ENCODE measurements at regions not wholly inside any gene's neighbourhood (a gene's known extent, or its start where the extent isn't known, plus 50 kb on each side); places are given as distances from the start of the nearest gene placed in this dataset.
"Not testable (repeated sequence)": the region's sequence is repeated elsewhere in the genome, so short reads cannot be mapped to it uniquely, and the experiment has no call there.

DNA sequence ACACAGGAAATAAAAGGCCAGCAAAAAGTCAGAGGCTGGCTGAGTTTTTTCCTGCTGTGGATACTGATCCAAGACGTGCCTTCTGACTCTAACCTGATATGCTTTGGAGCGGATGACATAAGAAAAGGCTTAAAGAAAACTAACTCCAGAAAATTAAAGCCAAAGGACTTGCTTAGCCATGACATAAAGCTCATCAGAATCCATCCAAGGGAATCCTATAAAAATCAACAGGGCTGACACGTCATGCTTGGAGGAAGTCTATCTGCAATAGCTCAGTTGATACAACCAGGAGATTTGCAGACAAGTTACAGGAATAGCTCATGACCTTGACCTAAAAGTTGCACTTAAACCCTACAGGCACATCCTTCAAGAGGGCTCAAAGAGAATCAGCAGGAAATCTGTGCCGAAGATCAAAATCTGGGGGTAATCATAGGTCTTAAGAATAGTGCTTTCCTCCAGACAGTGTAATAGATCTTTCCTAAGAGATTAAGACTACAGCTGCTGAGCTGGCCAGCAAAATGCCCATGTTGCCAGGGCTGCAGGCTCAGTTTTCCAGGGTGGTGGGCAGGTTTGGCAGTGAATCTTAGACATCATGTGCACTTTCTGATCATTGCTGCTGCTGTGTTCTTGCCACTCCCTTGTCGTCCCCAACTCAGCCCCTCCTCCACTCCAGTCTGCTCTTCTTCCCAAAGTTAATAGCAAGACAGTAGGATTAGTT is 111.5 kb upstream of the SVIL start:
- no peak for DNase-seq

DNA sequence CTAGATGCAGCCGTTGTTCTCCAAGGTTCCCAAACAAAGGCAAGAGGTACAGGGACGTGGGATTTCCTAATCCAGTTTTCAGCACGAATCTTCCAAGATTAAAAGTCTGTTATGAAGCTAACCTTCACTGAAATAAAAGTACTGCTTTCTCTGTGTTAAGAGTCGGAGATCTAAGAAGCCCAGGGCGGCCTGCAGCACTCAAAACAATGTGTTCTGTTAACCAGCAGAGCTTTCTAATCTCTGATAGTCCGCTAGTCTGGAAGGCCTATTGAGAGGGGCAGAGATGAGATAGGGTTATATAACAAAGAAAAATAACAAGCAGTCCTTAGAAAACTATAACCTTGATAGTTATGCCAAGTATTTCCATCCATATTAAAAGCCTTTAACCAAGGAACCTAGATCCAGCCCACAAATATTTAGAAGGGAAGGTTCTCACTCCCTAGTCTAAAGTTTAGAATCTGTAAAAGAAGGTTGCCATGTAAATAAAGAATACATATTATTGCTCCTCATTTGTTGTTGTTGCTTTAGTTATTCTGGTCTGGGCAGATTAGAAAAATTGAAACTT is 106.3 kb upstream of the SVIL start:
- DNase-seq: no peak

DNA sequence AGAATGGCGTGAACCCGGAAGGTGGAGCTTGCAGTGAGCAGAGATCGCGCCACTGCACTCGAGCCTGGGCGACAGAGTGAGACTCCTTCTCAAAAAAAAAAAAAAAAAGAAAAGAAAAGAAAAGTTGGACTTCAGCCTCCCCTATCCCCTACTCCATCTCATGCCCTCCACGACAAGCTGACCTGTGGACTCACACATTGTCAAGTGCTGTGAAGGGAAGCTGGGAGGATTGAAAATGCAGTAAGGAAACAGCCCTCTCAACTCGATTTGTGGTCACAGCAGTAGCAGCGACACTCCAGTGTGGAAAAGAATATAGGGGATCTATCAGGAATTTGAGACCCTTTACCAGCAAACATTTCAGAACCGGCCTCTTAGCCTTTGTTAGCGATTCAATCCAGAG is 103.6 kb upstream of the SVIL start:
- no peak for DNase-seq

DNA sequence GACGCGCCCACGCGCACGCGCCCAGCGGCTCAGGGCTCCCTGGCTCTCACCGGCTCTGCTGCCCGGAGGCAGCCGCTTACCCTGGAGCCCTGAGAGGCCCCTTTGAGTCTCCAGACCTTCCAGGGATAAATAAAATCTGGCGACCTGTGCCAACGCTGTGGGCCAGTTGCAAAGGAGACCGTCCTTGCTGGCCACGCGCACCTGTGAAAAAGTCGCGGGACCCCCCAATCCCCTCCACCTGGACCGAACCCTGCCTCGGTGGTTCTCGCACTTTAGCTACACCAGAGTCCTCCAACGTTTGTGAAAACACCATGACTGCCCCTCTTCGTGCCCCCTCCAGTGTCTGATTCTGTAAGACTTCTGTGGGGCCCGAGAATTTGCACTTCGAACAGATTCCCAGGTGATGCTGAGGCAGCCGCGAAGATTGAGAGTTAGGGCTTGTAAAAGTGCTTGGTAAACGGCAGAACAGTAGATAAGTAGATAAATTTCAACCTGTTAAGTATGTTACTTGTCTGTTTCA is 102.4 kb upstream of the SVIL start:
- no peak for DNase-seq

DNA sequence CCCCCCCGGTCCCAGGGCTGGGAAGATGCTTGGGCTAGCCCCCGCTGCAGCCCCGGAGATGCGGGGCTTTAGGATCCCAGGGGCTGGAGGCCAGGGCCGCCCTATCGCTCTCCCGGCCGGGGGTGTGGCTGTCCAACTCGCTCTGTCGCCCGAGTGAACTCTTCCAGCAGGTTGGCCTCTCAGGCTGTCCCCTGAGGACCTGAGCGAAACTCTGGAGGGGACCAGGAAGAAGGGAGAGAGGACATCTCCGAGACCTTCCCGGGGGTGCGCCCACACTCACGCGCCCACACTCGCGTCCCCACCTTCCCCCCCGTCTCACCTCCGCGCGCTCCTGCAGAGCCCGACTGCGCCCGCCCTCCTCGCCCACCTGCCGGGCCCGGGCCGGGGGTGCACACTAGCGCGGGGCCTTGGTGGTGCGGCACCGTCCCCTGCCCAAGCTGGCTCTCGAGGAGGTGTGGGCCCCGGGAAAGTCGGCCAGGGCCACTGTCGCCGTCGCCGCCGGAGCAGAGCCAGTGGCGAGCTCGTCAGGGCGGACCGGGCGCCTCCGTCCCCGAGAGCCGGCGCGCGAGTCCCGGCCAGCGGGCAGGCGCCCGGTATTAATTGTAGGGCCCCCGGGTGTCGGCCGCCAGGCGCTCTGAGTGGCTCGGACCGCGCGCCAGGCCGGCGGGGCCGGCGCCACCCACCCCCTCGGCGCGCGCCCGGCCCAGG is 101.7 kb upstream of the SVIL start:
- DNase-seq: no peak

DNA sequence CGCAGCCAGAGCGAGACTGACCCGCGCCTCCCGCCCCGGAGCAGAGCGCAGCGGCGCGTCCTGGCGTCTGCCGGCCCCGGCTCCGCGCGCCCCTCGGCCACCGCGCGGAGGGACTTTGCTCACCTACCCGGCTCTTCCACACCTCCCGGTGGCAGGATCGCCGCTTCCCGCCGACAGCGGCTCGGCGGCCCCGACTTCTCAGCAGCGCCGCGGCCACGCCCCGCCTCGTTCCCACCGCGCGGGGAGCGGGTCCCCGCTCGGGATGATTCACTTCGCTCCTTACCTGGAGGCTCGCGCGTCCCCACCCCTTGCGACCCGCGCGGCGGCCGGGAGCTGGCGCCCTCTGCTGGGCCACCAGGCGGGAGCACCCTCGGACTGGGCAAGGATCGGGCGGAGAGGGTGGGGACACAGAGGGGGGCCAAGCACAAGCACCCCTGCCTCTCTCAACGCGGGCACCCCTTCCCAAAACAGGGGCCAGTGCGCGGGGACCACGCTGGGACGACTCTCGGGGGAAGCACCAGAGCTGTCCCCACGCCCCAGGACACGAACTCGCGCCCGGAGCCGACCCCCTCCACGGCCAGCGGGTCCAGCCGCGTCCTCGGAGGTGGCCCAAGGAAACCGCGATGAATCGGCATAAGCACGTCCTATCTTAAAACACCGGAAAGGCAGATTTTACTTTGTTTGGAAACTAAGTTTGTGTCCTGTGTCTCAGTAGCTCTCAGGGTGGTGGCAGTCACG is 101.0 kb upstream of the SVIL start:
- DNase-seq: peak; percentile 39

DNA sequence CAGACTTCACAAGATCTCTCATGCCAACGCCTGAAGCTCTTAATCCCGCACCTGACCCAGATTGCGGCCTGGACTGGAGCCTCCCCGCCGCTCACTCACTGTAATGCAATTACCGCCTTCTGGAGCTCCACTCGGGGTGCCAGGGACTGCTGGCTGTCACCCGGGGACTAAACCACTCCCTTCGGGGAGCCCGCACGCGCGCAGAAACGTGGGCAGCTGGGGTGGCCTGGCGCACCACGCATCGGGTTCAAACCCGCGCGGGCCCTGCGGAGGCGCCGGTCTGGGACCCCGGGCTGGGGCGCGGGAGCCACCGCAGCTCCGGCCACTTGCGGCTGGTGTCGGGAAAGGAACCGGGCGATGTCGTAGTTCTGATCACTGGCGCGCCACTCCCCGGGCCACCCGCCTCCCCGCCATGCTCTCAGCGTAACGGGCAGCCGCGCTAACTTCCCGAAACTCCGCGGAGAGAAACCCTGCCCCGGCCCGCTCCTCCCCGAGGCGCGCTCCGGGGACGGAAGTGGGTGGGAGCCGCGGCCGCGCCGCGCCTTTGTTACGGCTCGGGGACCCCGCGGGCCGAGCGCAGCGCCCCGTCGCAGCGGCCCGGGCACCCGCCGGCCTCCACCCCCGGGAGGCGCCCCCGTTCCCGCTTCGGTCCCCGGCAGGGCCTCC is 100.3 kb upstream of the SVIL start:
- no peak for DNase-seq

DNA sequence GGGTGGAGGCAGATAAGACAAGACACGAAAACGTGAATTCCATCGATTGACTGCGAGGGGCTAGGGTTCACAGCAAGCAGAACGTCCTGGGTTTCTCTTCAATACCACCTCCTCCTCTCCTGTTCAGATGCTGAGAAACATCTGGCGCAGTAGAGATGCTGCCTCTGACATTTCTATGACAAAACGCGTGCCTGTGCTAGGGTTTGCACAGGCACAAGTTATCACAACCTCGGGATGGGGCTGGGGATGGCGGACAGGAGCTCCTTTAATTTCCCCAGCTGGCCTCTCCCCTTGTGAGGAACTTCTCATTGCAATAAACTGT is 99.8 kb upstream of the SVIL start:
- no peak for DNase-seq

DNA sequence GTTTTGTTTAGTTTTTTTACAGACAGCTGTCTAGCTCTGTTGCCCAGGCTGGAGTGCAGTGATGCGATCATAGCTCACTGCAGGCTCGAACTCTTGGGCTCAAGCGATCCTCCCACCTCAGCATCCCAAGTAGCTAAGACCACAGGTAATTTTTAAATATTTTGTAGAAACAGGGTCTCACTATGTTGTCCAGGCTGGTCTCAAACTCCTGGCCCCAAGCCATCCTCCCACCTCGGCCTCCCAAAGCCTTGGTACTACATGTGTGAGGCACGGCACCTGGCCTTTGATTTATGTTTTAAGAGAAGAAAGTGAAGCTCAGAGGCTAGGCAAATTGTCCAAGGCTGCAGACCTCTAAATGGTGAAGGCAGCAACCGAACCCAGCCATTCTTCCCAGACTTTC is 98.6 kb upstream of the SVIL start:
- DNase-seq: no peak

DNA sequence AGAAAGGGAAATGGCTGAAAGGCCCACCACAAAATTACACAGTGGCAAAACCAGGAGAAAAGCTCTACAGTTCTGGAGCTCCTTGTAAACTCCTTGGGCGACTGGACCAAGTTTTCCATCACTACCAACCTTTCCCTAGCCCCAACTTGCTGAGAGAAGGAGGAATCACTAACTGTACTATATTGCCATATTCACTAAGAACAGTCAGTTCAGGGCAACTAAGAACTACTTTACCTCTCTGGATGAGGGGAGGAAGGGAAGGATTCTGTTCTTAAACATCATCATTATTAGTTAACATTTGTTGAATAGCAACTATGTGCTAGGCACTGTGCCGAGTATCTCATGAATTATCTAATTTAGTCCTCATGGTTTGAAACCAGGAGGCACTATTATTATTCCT is 98.1 kb upstream of the SVIL start:
- no peak for DNase-seq

DNA sequence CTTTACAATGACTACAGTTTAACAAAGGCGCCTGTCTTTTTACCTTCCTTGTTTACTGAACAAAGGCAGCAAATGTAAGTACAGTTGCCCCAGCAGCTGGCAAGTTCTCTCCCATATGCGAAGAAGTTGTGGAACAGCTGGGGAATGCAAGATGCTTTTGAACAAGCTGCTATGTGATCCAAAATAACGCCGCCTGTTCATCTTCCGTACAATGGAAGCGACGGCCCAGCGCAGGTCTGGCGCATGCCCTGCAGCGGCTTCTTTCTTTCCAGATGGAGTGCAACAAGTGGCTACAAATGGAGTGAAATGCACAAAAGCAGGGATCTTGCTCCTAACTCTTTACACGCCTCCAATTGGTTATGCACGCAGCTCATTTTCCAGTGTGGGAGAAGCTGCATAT is 97.0 kb upstream of the SVIL start:
- peak; percentile 90 for DNase-seq

DNA sequence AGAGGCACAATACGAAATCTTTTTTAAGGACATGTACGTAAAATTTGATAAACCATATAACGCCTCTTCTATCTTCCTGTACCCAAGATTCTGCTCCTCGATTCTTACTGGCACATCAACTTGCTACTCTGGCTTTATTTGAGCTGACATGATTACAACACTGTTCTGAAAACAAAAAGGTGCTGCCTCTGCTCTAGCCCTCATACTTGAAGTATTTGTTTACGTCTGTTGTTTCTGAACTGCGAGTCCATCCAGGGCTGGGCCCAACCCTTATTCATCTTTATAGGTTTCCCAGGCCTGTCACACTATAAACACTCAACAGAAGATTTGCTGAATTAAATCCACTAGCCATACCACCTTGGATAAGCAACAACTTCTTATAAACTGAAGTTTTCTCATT is 96.2 kb upstream of the SVIL start:
- no peak for DNase-seq

DNA sequence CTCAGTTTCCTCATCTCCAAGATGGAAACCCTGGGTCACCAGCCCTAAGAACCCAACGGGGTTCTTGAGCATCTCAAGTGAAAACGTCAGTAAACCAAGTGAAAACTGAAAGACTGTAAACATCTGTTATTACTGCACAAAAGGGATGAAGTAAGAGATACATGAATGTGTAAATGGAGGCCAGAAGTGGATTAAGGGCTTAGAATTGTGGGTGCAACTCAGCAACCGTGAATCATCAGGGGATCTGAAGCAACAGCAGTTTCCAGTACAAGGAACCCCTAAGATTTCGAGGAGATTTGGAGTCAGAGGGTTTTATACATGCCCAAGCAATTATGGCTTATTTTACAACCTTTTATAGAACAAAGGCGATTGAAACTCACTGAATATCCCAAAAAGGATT is 95.7 kb upstream of the SVIL start:
- DNase-seq: no peak

DNA sequence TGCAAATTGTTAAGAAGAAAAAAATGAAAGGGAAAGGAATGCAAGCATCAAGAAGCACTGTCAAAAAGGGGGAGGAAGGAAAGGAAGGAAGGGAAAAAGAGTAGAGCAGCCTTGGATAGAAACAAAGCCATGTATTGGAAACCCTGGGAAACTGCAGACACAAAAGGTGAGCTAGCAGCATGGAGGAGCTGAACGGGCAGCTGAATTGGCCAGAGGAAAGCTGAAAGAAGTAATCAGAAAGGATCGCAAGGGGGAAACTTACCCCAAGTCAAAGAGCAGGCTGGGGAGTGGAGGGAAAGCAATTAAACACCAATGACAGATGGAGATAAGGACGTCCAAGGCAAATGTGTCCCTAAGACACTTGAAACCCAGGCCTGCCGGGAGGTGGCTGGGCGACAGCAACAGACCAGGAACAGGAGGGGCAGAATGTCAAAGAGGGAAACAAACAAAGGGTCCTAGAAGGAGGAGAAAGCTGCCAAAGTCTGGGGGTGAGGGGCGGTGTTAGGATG is 93.8 kb upstream of the SVIL start:
- no peak for DNase-seq

DNA sequence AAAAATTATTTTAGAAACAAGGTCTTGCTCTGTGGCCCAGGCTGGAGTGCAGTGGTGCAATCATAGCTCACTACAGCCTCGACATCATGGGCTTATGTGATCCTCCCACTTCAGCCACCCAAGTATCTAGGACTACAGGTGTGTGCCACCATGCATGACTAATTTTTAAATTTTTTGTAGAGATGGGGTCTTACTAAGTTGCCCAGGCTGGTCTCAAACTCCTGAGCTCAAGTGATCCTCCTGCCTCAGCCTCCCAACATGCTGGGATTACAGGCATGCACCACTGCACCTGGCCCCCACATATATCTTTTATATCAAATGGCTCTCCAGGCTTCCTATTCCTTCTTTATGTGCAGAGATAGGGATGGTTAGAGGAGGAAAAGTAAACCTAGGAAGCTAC is 91.2 kb upstream of the SVIL start:
- DNase-seq: not testable (repeated sequence)

DNA sequence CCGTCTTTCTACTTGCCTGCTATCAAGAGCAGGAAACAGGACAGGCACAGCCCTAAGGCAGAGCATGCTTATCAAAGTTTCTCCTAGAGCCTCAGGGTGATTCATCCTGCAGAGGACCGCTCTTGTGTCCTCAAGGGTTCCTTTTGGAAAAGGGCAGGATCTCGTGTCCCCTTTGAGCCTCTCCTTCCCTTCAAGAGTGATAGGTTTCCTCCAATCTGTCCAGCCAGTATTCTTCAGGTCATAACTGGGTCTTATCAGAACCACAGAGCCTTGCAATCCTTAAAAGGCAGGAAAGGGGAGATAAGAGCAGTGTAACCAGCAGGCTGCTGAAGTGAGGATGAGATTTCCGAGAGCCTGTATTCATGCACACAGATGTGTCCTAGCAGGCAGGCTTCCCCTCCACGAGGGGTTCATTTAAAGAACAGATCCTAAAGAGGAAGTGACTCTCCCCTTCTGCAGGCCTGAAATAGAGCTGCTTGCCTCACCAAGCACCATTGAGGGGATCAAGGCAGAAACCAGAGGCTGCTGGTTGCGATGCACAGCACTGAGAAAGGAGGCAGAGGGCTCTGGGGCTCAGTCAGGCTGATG is 90.5 kb upstream of the SVIL start:
- DNase-seq: no peak

DNA sequence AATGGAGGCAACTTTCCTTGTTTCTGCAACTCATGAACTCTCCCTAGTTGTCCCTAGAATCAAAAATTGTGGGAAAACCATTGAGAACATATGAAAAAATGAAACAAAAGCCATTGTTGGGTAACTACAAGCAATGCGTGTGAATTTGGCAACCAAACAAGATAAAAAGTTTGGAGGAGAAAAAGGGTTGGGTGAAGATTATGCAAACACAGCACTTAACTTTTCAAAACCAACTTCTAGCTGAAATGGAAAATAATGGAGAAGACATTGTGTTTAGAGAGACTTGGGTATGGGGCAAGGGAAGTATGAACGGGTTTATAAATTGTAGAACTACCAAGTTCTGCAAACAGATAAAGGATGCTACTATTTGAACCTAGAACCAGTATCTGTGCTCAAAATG is 89.0 kb upstream of the SVIL start:
- no peak for DNase-seq

DNA sequence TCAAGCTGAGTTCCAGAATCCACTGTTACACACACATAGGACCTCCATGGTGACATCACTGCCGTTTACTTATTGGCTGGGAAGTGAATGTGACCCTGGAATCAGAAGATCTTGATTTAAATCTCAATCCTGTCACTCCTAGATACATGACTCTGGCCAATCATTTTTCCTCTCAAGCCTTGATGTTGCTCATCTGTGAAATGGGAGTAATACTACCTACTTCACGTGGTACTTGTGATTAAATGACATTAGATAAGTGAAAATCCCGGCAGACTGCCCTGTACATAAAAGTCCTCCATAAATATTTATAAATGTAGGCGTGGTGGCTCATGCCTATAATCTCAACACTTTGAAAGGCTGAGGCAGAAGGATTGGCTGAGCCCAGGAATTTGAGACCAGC is 88.0 kb upstream of the SVIL start:
- no peak for DNase-seq

DNA sequence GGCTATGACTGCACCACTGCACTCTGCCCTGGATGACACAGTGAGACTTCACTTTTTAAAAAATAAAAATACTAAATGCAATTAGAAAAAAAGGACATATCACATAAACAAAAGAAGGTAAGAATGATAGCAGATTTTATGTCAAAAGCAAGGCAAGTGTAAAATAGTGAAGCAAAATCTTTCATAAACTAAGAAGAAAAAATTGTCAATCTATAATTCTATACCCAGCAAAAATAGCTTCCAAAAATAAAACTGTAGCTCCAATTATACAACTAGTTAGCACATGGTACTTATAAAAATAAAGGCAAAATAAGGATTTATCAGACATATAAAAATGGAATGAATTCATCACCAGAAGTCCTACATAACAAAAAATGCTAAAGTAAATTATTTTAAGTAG is 85.4 kb upstream of the SVIL start:
- DNase-seq: no peak

DNA sequence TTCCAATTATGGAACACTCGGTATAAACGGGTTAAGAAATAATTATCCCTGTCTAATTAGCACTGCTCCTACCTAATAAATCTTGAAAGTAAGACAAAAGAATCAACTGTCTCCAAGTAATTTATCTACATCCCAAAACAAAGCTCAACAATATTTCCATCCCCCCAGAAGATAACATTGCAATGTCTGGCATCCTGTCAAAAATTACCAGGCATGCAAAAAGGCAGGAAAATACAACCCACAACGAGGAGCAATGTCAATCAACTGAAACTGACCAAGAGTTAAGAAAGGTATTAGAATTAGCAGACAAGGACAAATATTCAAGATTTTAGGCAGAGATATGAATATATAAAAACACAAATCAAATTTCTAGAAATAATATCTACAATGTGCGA is 84.5 kb upstream of the SVIL start:
- DNase-seq: no peak

DNA sequence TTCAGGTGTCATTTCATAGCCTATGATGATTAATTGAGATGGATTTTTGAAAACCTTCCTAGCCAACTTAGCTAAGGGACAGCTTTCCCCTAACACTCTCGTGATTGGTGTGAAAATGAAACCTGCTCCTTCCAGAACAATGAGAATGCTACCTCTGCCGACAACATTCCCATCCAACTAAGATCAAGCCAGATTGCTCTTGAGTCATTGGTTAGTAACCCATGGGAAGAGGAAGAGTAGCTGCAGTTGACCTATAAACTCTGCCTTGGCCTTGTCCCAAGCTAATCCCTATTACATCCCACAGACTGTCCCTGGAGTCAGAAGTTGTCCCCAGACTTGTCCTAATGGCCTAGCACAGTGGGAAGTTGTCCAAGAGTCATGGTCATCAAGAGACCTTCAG is 80.5 kb upstream of the SVIL start:
- no peak for DNase-seq

DNA sequence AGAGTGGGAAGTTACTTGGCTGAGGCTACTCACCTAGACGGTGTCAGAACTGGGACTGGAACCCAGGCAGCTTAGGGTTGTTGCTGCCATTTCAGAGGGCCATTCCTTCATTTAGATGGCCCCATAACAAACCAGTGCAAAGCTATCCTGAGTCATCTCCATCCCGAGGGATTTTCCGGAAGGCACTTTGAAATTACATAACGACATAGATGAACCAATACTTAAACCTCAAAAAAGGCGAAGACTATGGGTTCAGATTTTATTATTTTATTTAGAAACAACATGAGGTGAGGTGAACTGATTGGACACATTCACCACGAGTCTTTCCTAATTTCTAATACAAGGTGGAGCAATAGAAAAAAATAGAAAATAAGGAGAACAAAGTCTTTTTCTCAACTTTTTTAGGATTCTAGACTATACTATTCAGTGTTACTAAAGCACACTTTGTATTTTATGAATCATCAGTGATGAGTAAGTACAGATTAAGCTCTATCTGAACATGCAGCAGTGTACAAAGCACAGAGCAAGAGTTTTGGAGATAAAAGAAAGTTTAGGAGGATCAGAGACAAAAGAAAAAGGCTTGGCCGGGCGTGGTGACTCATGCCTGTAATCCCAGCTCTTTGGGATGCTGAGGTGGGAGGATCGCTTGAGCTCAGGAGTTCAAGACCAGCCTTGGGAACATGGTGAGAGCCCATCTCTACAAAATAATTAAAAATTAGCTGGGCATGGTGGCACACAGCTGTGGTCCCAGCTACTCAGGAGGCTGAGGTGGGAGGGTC is 79.5 kb upstream of the SVIL start:
- no peak for DNase-seq
